CD4-positive, alpha-beta T cell treated with Interleukin-4 for 1 hour (primary cell): ENCODE measurements at regions not wholly inside any gene's neighbourhood (a gene's known extent, or its start where the extent isn't known, plus 50 kb on each side); places are given as distances from the start of the nearest gene placed in this dataset.
"Not testable (repeated sequence)": the region's sequence is repeated elsewhere in the genome, so short reads cannot be mapped to it uniquely, and the experiment has no call there.

Source experiments
- DNase-seq, 2 donors: peaks; one replicate each; pipeline ENCODE4 v3.0.0-alpha.2; 2020 to 2022

- DNase-seq = no peak
These were observed 68.2 kb downstream of the ATP23 start for GRCh38 chr12:58009405-58010195.

- DNase-seq = no peak
These were observed 70.3 kb downstream of the ATP23 start for GRCh38 chr12:58011676-58012075.

- DNase-seq = not testable (repeated sequence)
These were observed 81.1 kb downstream of the ATP23 start for GRCh38 chr12:58022379-58023020.

- no peak for DNase-seq
These were observed 84.1 kb downstream of the ATP23 start for GRCh38 chr12:58025431-58025830.

- DNase-seq = no peak
These were observed 85.1 kb downstream of the ATP23 start for GRCh38 chr12:58026426-58026825.

- DNase-seq = no peak
These were observed 85.8 kb downstream of the ATP23 start for GRCh38 chr12:58026897-58027891.

- DNase-seq = no peak
These were observed 86.9 kb downstream of the ATP23 start for GRCh38 chr12:58028294-58028693.

- DNase-seq = no peak
These were observed 87.9 kb downstream of the ATP23 start for GRCh38 chr12:58029260-58029659.

- no peak for DNase-seq
These were observed 89.4 kb downstream of the ATP23 start for GRCh38 chr12:58030566-58031279.

- no peak for DNase-seq
These were observed 90.8 kb downstream of the ATP23 start for GRCh38 chr12:58032156-58032555.

- DNase-seq = no peak
These were observed 92.5 kb downstream of the ATP23 start for GRCh38 chr12:58033831-58034230.

- no peak for DNase-seq
These were observed 92.9 kb downstream of the ATP23 start for GRCh38 chr12:58034311-58034710.

- DNase-seq = no peak
These were observed 93.3 kb downstream of the ATP23 start for GRCh38 chr12:58034712-58035111.

GRCh38 chr12:58041441-58041840, 100.1 kb downstream of the ATP23 start:
- no peak for DNase-seq

- no peak for DNase-seq
These were observed 103.6 kb downstream of the ATP23 start for GRCh38 chr12:58044966-58045365.

- DNase-seq = no peak
These were observed 104.9 kb downstream of the ATP23 start for GRCh38 chr12:58046271-58046670.

GRCh38 chr12:58051378-58051777, 110.0 kb downstream of the ATP23 start:
- no peak for DNase-seq

GRCh38 chr12:58064666-58065065, 123.3 kb downstream of the ATP23 start:
- no peak for DNase-seq

- no peak for DNase-seq
These were observed 124.9 kb downstream of the ATP23 start for GRCh38 chr12:58066296-58066695.

GRCh38 chr12:58067610-58068387, 126.4 kb downstream of the ATP23 start:
- DNase-seq = no peak

GRCh38 chr12:58068706-58069105, 127.3 kb downstream of the ATP23 start:
- DNase-seq = no peak
